ENCODE measurements at regions not wholly inside any gene's neighbourhood (a gene's known extent, or its start where the extent isn't known, plus 50 kb on each side); places are given as distances from the start of the nearest gene placed in this dataset.

DNA sequence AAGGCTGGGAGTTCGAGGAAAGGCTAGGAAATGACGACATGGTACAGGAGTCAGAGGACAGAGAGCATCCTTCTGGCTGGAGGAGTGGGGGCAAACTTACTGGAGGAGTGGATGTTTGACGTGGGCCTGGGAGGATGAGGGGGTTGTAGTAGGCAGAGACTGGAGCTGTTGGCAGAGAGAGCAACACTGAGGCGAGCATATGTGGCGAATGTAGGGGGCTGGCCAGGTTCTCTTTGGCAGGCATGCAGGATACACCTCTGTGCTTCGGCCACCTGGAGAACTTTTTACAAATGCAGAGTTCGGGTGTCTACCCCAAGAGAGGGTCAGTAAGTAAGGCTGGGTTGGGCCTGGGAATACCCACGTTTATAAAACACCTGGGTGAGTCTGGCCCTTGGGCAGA lies 385.7 kb downstream of the FUT8 start:
- TF ChIP-seq, protein P1, sequence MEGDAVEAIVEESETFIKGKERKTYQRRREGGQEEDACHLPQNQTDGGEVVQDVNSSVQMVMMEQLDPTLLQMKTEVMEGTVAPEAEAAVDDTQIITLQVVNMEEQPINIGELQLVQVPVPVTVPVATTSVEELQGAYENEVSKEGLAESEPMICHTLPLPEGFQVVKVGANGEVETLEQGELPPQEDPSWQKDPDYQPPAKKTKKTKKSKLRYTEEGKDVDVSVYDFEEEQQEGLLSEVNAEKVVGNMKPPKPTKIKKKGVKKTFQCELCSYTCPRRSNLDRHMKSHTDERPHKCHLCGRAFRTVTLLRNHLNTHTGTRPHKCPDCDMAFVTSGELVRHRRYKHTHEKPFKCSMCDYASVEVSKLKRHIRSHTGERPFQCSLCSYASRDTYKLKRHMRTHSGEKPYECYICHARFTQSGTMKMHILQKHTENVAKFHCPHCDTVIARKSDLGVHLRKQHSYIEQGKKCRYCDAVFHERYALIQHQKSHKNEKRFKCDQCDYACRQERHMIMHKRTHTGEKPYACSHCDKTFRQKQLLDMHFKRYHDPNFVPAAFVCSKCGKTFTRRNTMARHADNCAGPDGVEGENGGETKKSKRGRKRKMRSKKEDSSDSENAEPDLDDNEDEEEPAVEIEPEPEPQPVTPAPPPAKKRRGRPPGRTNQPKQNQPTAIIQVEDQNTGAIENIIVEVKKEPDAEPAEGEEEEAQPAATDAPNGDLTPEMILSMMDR (IDR thresholded peaks at IDR 0.05): no peak
- TF ChIP-seq POLR2AphosphoS5 (IDR thresholded peaks at IDR 0.05) (no peak), POLR2A (IDR thresholded peaks at IDR 0.05) (no peak)
